H1 (cell line): ENCODE measurements at regions not wholly inside any gene's neighbourhood (a gene's known extent, or its start where the extent isn't known, plus 50 kb on each side); places are given as distances from the start of the nearest gene placed in this dataset.

Experiments
- FOSL1 ChIP-seq: IDR thresholded peaks from 2 replicates; pipeline ENCODE4 v1.6.1; 2011; ENCODE audit warnings: mild to moderate bottlenecking, low read depth, low read length, moderate library complexity; ENCODE audit not compliant: insufficient read depth

DNA sequence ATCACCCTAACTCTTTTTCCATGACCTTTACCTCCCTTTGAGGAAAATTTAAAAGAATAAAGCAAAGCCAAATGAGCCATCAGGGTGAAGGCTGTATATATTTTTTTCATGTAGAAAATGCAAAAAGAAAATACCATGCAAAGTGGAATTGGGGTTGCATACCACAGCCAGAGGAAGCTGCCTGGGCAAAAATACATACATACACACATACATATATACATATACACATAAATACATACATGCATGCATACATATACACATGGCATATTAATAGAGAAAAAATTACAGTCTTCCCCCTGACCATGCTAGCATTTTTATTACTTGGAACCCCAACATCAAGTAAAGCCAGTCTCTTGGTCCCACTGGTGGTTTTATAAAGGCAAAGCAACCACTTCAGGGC lies 63.7 kb upstream of the TMCO5A start (continued):
- no peak for TF ChIP-seq FOSL1
- TF ChIP-seq, all 59 proteins: peak for 0
